IMR-90 (cell line): ENCODE measurements at regions not wholly inside any gene's neighbourhood (a gene's known extent, or its start where the extent isn't known, plus 50 kb on each side); places are given as distances from the start of the nearest gene placed in this dataset.

Experiments used
- ATAC-seq: fragments of 200-7000 bp; cut with Tn5 transposase; 2 replicates; pipeline ENCODE4 v1.9.1; 2020; ENCODE audit warnings: low read depth, mild to moderate bottlenecking, moderate library complexity
- BruUV-seq: library from RNA; stranded (reverse); fragments of 400-500 nt; replicated peaks from 2 replicates; lab custom pipeline; 2021; lab: Mats Ljungman, UMichigan
- CTCF ChIA-PET: fragments of 300-600 bp; formaldehyde crosslinking; extraction: SDS; loops from one replicate; lab custom pipeline; 2021; ENCODE audit warnings: antibody characterized with exemption; lab: Yijun Ruan, JAX
- POLR2A ChIA-PET: fragments of 300-600 bp; sonication (Branson Sonifier 250); formaldehyde crosslinking; loops from one replicate; lab custom pipeline; 2022; ENCODE audit warnings: antibody characterized with exemption; ENCODE audit not compliant: unreplicated experiment; lab: Charles Lee
- DNase-seq: peaks from one replicate; pipeline ENCODE4 v3.0.0; 2013
- H2AFZ ChIP-seq: replicated peaks from 2 replicates; pipeline ENCODE3; 2013; ENCODE audit warnings: low read length, mild to moderate bottlenecking; ENCODE audit not compliant: poor library complexity
- H2AK5ac ChIP-seq: 2 replicates; pipeline ENCODE4 v1.6.1; 2013; ENCODE audit warnings: low read depth, low read length, inconsistent platforms
- H2AK9ac ChIP-seq: replicated peaks from 2 replicates; pipeline ENCODE3; 2013; ENCODE audit warnings: mild to moderate bottlenecking, low read depth, low read length, moderate library complexity; ENCODE audit not compliant: poor library complexity
- H2BK120ac ChIP-seq: 2 replicates; pipeline ENCODE4 v1.6.1; 2013; ENCODE audit warnings: low read depth, low read length, inconsistent platforms
- H2BK15ac ChIP-seq: 3 replicates; pipeline ENCODE4 v1.6.1; 2013; ENCODE audit warnings: low read depth, low read length, inconsistent platforms
- H2BK20ac ChIP-seq: 2 replicates; pipeline ENCODE4 v1.6.1; 2013; ENCODE audit warnings: low read depth, mild to moderate bottlenecking, inconsistent platforms, low read length, moderate library complexity
- H2BK5ac ChIP-seq: 2 replicates; pipeline ENCODE4 v1.6.1; 2013; ENCODE audit warnings: mild to moderate bottlenecking, low read depth, low read length, inconsistent platforms; ENCODE audit not compliant: poor library complexity, severe bottlenecking
- H3K14ac ChIP-seq: replicated peaks from 2 replicates; pipeline ENCODE4 v1.6.1; 2013; ENCODE audit warnings: low read depth, low read length, inconsistent platforms
- H3K18ac ChIP-seq: 2 replicates; pipeline ENCODE4 v1.6.1; 2013; ENCODE audit warnings: low read depth, low read length, control low read depth
- H3K23ac ChIP-seq: 2 replicates; pipeline ENCODE4 v1.6.1; 2013; ENCODE audit warnings: low read depth, low read length, inconsistent platforms
- H3K27ac ChIP-seq: 2 replicates; pipeline ENCODE4 v1.5.1; 2013; ENCODE audit warnings: mild to moderate bottlenecking, control low read depth, low read length; ENCODE audit not compliant: insufficient read depth
- H3K27me3 ChIP-seq: 2 replicates; pipeline ENCODE4 v1.6.1; 2013; ENCODE audit warnings: low read length; ENCODE audit not compliant: control insufficient read depth, insufficient read depth
- H3K36me3 ChIP-seq: 2 replicates; pipeline ENCODE4 v1.6.1; 2013; ENCODE audit warnings: low read length, mixed read lengths; ENCODE audit not compliant: control insufficient read depth, insufficient read depth
- H3K4ac ChIP-seq: 2 replicates; pipeline ENCODE4 v1.6.1; 2013; ENCODE audit warnings: low read depth, low read length, inconsistent platforms
- H3K4me1 ChIP-seq: 2 replicates; pipeline ENCODE4 v1.6.1; 2013; ENCODE audit warnings: low read length, mixed read lengths; ENCODE audit not compliant: control insufficient read depth, insufficient read depth
- H3K4me2 ChIP-seq: 2 replicates; pipeline ENCODE4 v1.6.1; 2013; ENCODE audit warnings: low read depth, mild to moderate bottlenecking, control low read depth, low read length, moderate library complexity
- H3K4me3 ChIP-seq: 2 replicates; pipeline ENCODE4 v1.5.1; 2013; ENCODE audit warnings: low read depth, mild to moderate bottlenecking, control low read depth, low read length, moderate library complexity; ENCODE audit not compliant: insufficient read depth
- H3K56ac ChIP-seq: 2 replicates; pipeline ENCODE4 v1.6.1; 2013; ENCODE audit warnings: low read length, inconsistent platforms; ENCODE audit not compliant: insufficient read depth; ENCODE audit errors: extremely low read depth
- H3K79me1 ChIP-seq, 2 experiments: 2 replicates each; pipeline ENCODE4 v1.6.1; 2013; ENCODE audit warnings: low read length in 2 of 2, inconsistent platforms in 1 of 2, low read depth in 1 of 2
- H3K9ac ChIP-seq: 2 replicates; pipeline ENCODE4 v1.6.1; 2013; ENCODE audit warnings: low read depth, low read length, control low read depth
- H3K9me1 ChIP-seq: 2 replicates; pipeline ENCODE4 v1.6.1; 2013; ENCODE audit warnings: low read length, inconsistent platforms; ENCODE audit not compliant: insufficient read depth
- H3K9me3 ChIP-seq: 2 replicates; pipeline ENCODE4 v1.6.1; 2013; ENCODE audit warnings: low read length; ENCODE audit not compliant: control insufficient read depth, insufficient read depth
- H4K20me1 ChIP-seq: 2 replicates; pipeline ENCODE4 v1.6.1; 2013; ENCODE audit warnings: low read length, inconsistent platforms; ENCODE audit not compliant: insufficient read depth
- H4K5ac ChIP-seq: 2 replicates; pipeline ENCODE4 v1.6.1; 2013; ENCODE audit warnings: mild to moderate bottlenecking, low read depth, low read length, control low read depth
- H4K8ac ChIP-seq, 2 experiments: 2 replicates each; pipeline ENCODE4 v1.6.1; 2013; ENCODE audit warnings: low read depth in 2 of 2, low read length in 2 of 2, control low read depth in 1 of 2, inconsistent platforms in 1 of 2
- H4K91ac ChIP-seq: 2 replicates; pipeline ENCODE4 v1.6.1; 2013; ENCODE audit warnings: low read depth, low read length, inconsistent platforms; ENCODE audit not compliant: insufficient read depth
- CEBPB ChIP-seq: IDR thresholded peaks from 2 replicates; pipeline ENCODE4 v1.6.1; 2012; ENCODE audit warnings: low read depth, low read length, improper control_type of control experiment
- SMC3 ChIP-seq: fragments of 150-350 bp; IDR thresholded peaks from 2 replicates; pipeline ENCODE4 v1.6.1; 2016; ENCODE audit warnings: low read depth, mild to moderate bottlenecking, antibody characterized with exemption, low read length, moderate library complexity
- WGBS, 2 experiments: methylation state at CpG; one replicate each; pipeline versions ENCODE4 v1.1.5 to v1.1.7; 2013; ENCODE audit warnings: missing lambda C conversion rate in 2 of 2; ENCODE audit not compliant: insufficient read length in 1 of 2; ENCODE audit errors: extremely low coverage in 2 of 2; 5-methylcytosine and 5-hydroxymethylcytosine counted together
- dilution Hi-C: fragments of 300-500 bp; cut with HindIII; formaldehyde crosslinking; loops from one replicate; pipeline ENCODE4 v1.14.3; 2018; ENCODE audit warnings: low sequenced_read_pairs; ENCODE audit not compliant: unreplicated experiment
- in situ Hi-C: fragments of 300-500 bp; cut with MboI; formaldehyde crosslinking; loops from 3 replicates; pipeline ENCODE4 v1.14.3; 2019; ENCODE audit warnings: low sequenced_read_pairs, inconsistent platforms, mixed read lengths
- intact Hi-C: fragments of 100-400 bp; cut with micrococcal nuclease; formaldehyde crosslinking; loops from 2 replicates; pipeline ENCODE4 v1.10.0; 2022

GRCh38 chrX:117636826-117637225 is 479.8 kb downstream of the KLHL13 start:
- BruUV-seq, result no TSS peak
- Histone ChIP-seq H2BK20ac (no peak overlapping the region), H3K27ac (no peak overlapping the region), H4K8ac (no peak overlapping the region), H2AFZ (no peak overlapping the region), H4K91ac (no peak overlapping the region), H3K14ac (no peak overlapping the region), H3K4me2 (no peak overlapping the region), H3K9me3 (no peaks in the 10 kb centered on the region), H3K18ac (no peak overlapping the region), H3K4ac (no peak overlapping the region), H3K9ac (no peak overlapping the region), H3K4me3 (no peak overlapping the region), H2BK15ac (no peak overlapping the region), H4K5ac (no peak overlapping the region), H2BK5ac (no peak overlapping the region), H3K79me1 (no peaks in the 10 kb centered on the region), H2BK120ac (no peak overlapping the region), H3K56ac (no peak overlapping the region), H3K27me3 (no peaks in the 10 kb centered on the region), H2AK5ac (no peak overlapping the region), H3K4me1 (no peaks in the 10 kb centered on the region), H4K20me1 (no peaks in the 10 kb centered on the region), H3K23ac (no peak overlapping the region), H3K36me3 (no peaks in the 10 kb centered on the region), H3K9me1 (no peaks in the 10 kb centered on the region), H2AK9ac (no peak overlapping the region)
- ChIA-PET POLR2A (no interaction called here), CTCF (no interaction called here)
- WGBS, 2 experiments, result no CpG with 5 or more reads among the region's 1 CpG
- dilution Hi-C loops (no loop called here), in situ Hi-C loops (no loop called here), intact Hi-C loops (no loop called here)
- DNase-seq (no peak), ATAC-seq (no peak)
- TF ChIP-seq SMC3 (no peak), CEBPB (peak; percentile 22; the same call in 1 of the 2 replicates)
